ENCODE measurements at regions not wholly inside any gene's neighbourhood (a gene's known extent, or its start where the extent isn't known, plus 50 kb on each side); places are given as distances from the start of the nearest gene placed in this dataset.

DNA sequence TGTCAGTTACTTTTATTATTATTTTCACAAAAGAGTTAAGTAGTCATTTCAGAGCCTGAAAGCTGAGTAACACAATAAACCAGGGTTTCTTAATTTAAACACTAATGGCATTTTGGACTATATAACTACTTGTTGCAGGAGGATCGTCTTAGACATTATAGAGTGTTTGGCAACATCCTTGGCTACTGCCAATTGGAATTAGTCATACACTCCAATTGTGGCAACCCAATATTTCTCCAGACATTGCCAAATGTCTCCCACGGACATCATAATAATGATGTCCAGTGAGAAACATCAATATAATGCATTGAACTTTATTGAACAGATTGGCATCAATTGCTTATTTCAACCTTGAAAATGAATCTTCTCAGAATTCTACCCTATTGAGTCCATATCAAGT is 441.9 kb upstream of the ADGRL4 start:
- no peak overlapping the region for H3K4me3 ChIP-seq (ENCODE audit: low read depth, low read length)

DNA sequence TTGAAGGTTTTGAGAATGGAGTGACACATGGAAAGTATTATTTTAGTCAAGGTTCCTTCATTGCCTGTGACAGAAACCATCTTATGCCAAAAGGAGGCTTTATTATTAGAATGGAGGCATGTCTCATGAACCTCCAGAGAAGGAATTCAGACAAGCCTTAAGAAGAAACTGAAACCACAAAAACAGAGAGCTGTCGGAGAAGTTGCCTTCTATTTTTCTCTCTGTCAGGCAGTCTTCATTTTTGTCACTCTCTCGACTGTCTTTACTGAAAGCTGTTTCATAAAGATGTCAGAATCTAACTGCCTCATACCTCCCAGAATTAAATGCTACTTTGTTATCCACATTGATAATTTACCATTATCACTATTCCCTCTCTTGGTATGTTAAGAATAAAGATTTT is 434.7 kb upstream of the ADGRL4 start:
- no peak overlapping the region for H3K4me3 ChIP-seq (ENCODE audit: low read depth, low read length)

DNA sequence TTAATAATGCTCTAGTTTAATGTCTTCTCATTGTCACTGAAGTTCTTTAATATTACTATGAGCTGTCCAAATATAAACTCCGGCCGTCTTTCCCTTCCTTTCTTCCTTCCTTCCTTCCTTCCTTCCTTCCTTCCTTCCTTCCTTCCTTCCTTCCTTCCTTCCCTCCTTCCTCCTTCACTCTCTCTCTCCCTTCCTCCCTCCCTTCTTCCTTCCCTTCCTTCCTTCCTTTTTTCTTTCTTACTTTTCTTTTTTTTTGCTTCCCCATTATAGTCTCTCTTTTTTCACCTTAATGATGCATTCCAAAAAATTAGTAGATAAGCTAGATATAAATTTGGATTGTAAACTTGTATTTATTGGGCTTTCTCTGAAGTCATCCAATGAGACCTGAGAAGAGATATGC is 431.0 kb upstream of the ADGRL4 start:
- no peak overlapping the region for H3K4me3 ChIP-seq (ENCODE audit: low read depth, low read length)

DNA sequence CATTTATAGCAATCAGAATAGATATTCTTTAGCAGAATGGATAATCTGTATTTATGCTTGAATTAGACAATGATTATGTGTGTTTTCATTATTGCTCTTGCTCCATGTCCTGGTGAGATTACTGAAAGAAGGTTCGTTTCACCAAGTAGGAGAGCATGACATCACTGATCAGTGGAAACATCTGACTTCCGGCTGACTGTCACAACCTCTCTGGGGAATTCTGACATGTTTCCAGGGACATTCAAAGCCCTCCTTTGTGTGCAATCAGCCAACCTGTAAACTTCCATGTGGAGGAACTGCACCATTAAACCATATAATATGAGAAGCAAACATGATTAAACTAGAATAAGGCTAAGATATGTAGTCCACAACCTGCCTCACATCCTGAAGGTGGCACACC is 424.8 kb upstream of the ADGRL4 start:
- H3K4me3 ChIP-seq (ENCODE audit: low read depth, low read length), result no peak overlapping the region

DNA sequence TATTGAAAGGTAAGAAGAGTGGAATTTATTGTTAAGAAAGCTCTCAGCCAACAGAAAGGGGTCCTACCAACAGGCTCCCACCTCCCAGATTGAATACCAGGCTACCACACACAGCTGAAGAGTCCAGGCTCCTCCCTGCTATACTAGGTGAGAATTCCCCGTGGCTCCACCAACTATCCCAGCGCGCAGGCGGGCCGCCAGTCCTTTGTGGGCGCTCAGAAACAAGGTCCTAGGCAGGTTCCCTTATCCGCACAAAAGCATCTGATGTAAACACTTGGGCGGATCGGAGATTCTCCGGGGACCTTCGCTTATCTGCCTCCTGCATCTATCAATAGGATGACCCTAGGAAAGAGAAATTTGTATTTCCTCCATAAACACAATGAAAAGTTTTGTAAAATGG is 423.9 kb upstream of the ADGRL4 start:
- no peak overlapping the region for H3K4me3 ChIP-seq (ENCODE audit: low read depth, low read length)

DNA sequence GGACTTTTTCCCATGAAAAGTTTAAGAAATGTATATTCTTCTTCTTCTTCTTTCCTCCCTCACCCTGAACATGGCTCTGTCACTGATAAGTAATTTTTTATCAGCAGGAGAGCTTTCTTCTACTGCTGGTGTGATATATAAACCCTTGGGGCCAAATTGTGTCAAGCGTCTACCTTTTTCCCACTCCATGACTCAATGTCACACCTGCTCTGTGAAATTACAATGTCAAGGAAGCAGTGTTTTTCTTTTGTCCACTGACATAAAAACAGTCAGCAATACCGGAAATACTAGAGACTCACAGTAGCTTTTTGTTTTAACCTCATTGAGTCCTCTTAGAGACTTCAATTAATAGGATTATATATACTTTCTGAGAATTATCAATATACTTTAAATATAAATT is 416.2 kb upstream of the ADGRL4 start:
- no peak overlapping the region for H3K4me3 ChIP-seq (ENCODE audit: low read depth, low read length)

DNA sequence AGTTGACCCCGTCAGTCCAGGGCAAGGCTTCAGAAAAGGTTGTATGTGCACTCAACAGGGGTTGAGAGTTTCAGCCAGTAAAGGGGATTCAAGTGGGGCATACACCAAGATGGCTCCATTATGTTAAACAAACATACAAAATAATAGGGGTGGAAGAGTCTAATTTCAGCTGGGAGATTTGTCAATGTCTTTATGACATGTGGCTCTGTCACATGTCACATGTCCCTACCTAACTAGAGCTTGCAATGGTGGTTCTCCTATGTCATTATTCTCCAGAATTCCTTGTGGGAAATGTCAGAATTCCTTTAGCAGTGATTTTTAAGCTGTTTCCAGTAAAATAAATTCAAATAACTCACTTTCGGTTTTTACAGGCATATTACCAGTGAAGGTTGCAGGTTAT is 392.0 kb upstream of the ADGRL4 start:
- H3K4me3 ChIP-seq (ENCODE audit: low read depth, low read length), result no peak overlapping the region

DNA sequence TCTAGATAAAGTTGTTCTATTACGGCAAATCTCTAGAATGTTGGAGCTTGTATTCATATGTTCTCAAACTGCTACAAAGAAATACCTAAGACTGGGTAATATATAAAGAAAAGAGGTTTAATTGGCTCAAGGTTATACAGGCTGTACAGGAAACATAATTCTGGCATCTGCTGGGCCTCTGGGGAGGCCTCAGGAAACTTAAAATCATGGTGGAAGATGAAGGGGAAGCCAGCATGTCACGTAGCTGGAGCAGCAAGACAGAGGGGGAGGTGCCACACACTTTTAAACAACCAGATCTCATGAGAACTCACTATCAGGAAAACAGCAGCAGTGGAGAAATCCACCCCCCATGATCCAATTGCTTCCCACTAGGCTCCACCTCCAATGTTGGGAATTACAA is 390.4 kb upstream of the ADGRL4 start:
- H3K4me3 ChIP-seq (ENCODE audit: low read depth, low read length), result no peak overlapping the region

DNA sequence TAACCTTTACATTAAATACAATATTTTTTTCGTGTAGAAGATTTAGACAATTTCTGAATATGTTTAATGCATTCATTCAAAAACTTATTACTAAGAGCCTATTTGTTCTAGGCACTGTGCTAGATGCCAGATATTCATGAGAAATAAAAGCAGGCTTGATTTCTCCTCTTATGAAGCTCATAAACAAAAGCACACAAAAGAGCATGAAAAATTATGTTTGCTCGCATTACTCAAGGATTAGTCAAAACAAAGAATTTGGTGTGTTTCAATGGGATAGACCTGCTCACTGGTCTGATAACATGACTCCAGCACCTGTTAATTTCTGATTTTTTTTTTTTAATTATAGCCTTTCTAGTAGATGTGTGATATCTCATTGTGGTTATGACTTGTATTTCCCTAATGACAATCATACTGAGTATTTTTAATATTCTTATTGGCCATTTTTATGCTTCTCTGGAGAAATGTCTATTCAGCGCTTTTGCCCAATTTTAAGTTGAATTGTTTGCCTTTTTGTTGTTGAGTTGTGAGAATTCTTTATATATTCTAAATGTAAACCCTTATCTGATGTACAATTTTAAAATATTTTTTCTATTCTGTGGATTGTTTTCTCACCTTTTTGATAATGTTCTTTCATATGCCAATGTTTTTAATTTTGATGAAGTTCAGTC is 382.3 kb upstream of the ADGRL4 start:
- no peak overlapping the region for H3K4me3 ChIP-seq (ENCODE audit: low read depth, low read length)

DNA sequence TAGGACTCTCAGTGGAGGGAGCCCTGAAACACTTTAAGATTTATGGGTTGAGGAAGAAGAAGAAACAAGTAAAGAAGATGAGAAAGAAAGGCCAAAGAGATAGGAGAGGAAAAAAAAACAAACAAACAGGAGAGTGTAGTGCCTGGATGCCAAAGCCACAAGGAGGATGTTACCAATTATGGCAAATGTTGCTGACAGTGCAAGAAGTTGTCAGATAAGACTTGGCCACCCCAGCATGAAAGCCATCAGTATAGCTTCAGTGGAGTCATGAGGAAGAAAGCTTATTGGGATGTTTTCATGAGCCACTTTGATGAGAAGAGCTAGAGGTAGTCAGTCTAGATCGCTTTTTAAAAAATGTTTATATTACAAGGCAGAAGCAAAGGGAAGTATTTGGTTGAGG is 380.2 kb upstream of the ADGRL4 start:
- no peak overlapping the region for H3K4me3 ChIP-seq (ENCODE audit: low read depth, low read length)

DNA sequence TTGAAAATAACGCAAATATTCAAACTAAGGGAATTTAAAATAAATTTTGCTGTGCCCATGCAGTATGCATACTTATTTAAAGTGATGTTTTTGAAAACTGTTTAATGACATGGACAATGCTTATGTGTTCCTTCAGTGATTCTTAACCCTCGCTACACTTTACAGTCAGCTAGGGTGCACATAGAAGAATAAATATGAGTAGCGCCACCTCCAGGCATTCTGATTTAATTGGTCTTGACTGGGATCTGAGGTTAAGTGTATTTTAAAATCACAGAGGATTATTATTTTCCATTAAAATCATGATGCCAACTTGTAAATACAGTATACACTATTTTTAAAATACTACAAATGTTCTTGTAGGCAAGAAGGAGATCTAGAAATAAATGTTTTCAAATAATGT is 373.5 kb upstream of the ADGRL4 start:
- H3K4me3 ChIP-seq (ENCODE audit: low read depth, low read length), result no peak overlapping the region

DNA sequence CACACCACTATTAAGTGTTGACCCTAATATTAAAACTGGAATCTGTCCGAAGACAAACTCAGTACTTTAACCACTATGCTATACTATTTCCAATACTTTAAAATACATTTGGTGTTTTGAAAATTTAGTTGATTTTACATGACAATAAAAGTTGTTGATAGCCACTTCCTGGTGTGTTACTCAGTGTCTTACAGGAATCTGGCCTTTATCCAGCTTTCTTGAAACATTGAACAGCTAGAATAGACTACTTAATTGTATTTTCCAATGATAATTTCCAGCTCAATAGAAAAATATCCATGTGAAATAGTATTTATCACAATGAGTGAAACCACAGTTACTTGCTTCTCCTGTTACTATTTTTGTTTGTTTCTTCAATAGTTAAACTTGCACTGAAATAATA is 369.6 kb upstream of the ADGRL4 start:
- no peak overlapping the region for H3K4me3 ChIP-seq (ENCODE audit: low read depth, low read length)

DNA sequence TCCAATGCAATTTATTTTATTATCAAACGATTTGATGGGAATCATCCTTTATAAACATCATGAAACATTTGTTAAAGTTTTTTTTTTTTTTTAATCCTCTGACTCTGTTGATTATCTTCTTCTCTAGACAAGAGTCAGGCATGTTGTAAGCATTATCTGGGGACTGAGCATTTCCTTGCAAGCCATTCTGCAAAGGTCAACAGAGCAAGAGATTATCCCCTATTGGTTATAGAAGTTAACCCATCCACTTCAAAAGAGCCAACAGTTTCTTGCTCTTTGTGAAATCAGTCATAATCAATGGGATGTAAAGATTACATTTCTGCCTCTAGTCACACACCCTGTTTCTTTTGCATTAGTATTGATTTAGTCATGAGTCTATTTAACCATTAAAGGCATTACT is 368.8 kb upstream of the ADGRL4 start:
- no peak overlapping the region for H3K4me3 ChIP-seq (ENCODE audit: low read depth, low read length)

DNA sequence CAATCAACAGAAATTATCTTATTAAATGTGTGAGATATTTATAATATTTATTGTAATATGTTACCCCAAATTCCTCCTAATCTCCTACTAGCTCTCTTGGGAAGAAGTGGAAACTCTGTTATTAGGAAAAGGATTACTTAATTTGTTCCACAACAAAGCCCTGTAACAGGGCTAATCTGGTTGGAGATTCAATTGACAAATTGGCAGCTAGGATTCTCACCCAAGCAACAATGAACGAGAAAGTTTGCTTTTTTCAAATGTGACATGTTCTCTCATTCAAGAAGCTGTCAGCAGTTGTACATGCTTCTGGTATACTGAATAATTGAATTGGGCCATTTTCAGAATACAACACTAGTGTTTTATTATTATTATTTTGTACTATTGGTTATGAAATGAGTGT is 367.9 kb upstream of the ADGRL4 start:
- no peak overlapping the region for H3K4me3 ChIP-seq (ENCODE audit: low read depth, low read length)

DNA sequence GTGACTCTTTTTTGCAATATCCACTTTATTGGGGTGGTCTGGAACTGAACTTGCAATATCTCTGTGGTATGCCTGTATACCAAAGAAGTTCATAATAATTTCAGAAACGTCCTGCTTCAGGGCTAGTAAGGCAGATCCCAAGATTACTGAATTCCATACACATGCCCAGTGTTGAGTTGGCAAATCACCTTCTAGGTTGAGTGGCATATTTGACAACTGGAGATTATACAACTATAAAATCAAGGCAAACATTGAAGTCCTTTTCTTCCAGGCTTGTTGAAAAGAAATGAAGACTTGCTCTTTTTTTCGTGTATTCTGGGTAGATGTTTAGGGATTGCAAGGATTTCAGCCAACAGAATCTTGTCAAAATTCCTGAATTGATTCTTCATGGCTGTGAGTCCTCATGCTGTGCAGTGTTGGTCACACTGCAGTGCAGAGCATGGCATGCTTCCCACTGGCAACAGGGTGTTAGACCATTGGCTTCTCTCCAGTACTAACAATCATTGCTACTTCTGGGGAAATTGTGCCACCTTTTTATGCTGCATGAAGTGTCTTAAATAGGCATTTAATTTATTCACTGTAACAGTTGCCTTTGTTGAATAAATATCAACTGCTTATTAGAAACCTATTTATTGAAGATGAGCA is 367.1 kb upstream of the ADGRL4 start:
- H3K4me3 ChIP-seq (ENCODE audit: low read depth, low read length), result no peak overlapping the region

DNA sequence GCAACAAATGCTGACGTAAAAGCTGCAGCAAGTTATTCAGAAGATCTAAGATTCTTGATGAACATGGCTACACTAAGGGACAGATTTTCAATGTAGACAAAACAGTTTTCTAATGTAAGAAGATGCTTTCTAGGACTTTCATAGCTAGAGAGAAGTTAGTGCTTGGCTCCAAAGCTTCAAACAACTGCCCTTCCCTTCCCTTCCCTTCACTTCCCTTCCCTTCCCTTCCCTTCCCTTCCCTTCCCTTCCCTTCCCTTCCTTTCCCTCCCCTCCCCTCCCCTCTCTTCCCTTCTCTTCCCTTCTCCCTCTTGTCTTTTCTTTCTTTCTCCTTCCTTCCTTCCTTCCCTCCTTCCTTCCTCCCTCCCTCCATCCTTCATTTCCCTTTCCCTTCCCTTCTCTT is 365.3 kb upstream of the ADGRL4 start:
- no peak overlapping the region for H3K4me3 ChIP-seq (ENCODE audit: low read depth, low read length)

DNA sequence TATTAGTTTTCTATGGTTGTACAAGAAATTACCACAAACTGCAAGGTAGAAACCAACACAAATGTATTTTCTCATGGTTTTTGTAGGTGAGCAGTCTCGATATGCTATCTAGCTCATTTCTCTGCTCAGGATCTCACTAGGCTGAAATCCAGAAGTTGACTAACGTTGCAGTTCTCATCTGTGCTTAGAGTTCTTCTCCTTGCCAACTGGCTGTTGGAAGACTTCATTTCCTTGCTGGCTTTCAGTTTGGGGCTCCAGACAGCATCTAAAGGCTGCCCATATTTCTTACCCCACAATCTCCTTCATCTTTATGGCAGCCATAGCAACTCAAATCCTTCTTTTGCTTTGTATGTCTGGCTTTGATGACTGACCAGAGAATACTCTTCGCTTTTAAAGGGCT is 362.6 kb upstream of the ADGRL4 start:
- H3K4me3 ChIP-seq (ENCODE audit: low read depth, low read length), result no peak overlapping the region

DNA sequence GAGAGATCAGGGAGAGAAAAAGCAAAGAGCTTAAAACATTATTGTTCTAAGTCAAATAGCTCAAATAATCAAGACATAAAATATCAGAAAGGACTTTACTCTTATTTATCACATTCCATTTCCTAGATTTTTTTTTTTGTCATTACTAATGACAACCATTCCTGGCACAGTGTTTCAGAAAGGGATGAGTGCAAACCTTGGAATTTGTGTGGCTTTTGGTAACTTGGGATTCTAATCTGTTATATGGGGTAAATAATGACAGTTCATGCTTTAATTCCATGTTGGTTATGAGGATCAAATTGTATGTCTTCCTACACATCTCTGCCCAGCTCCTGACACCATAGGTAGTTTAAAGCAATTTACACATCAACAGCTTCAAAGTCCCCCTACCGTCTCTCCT is 358.4 kb upstream of the ADGRL4 start:
- H3K4me3 ChIP-seq (ENCODE audit: low read depth, low read length), result no peak overlapping the region

DNA sequence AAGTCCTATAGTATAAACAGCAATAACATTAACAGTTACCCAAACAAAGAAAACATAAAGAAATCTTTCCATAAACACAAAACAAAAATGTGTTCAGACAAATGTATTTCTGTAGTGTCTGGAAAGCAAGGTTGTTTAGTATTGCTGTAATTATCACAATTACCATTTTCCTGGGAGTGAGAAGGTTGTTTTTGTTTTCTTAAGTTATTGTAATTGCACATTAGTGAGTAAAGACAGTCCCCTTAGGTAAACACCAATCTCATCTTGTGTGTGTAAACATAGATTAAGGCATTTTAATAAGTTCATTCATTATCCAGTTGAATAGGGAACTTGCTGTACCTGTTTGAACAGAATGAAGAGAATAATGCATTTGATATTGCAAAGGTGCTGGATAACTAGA is 356.9 kb upstream of the ADGRL4 start:
- no peak overlapping the region for H3K4me3 ChIP-seq (ENCODE audit: low read depth, low read length)

DNA sequence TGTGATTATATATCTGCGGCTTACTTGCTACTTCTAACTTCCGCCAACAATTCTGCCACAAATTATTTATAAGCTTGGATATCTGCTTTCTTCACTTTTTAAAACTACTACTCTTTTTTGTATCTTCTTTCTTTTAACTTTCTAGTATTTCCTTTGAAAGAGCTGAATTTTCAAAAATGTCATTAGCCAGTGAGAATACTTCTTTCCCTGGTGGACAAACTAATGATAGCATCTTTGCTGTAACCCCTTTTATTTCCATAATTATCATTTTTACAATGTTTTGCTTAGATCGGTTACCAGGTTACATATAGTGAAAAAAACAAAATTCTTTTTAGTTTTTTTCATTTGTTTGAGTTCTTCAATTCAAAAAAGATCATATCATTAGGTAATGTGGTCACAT is 355.9 kb upstream of the ADGRL4 start:
- no peak overlapping the region for H3K4me3 ChIP-seq (ENCODE audit: low read depth, low read length)

DNA sequence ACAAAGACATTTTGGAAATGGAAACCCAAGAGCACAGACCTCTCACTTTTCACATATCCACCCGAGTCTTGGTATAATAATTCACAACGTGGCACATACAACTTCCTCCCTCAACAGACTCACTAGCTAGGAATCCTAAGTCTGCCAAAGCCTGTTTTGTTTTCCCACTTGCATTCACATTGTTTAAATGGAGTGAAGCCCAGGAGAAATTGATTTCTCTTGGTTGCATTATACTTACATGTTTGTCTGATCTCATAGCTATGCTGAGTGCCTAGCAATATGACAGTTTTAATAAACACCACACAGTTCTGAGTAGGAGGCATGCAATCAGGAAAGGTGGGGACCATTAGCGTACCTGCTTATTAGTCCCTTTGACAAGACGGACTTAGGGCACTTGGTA is 348.6 kb upstream of the ADGRL4 start:
- H3K4me3 ChIP-seq (ENCODE audit: low read depth, low read length), result no peak overlapping the region

DNA sequence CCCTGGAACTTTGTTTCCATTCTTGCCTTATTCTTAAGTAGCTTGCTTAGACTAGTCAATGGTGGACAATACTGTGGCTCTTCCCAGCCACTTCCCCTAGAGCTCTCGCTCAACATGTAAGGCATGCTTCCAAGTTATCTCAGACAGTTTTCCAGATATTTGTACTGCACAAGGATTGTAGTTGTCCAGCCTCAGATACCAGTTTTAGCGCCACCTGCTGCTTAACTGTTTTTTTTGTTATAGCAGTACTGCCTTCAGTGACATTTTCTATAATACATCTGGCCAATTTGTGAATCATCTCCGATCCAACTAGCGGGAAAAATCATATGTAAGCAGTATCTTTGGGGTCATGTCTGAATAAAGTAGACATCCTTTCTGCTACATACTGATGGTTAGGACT is 346.7 kb upstream of the ADGRL4 start:
- no peak overlapping the region for H3K4me3 ChIP-seq (ENCODE audit: low read depth, low read length)

DNA sequence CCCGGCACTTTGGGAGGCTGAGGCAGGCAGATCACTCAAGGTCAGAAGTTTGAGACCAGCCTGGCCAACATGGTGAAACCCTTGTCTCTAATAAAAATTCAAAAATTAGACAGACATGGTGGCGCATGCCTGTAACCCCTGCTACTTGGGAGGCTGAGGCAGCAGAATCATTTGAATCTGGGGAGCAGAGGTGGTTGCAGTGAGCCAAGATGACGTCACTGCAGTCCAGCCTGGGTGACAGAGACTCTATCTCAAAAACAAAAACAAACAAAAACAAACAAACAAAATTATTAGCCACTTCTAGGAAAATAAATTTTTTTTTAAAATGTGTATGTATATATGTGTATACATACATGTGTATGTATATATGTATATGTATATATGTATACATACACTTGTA is 320.3 kb upstream of the ADGRL4 start:
- H3K4me3 ChIP-seq (ENCODE audit: low read depth, low read length), result no peak overlapping the region

Measured in iPS-11a (cell line).